ENCODE measurements at regions not wholly inside any gene's neighbourhood (a gene's known extent, or its start where the extent isn't known, plus 50 kb on each side); places are given as distances from the start of the nearest gene placed in this dataset.

- no peak for TF ChIP-seq KDM1A (CRISPR knock-in tag; IDR thresholded peaks at IDR 0.05)
- no peak for TF ChIP-seq CENPT (CRISPR knock-in tag; IDR thresholded peaks at IDR 0.05; ENCODE audit: low read depth)
- TF ChIP-seq CTCF (CRISPR knock-in tag; IDR thresholded peaks at IDR 0.05) = no peak
- TF ChIP-seq SNAPC5 (CRISPR knock-in tag; IDR thresholded peaks at IDR 0.05; ENCODE audit: borderline replicate concordance) = no peak
- no peak for TF ChIP-seq NKX3-1 (CRISPR knock-in tag; IDR thresholded peaks at IDR 0.05)
- TF ChIP-seq ATF2 (CRISPR knock-in tag; IDR thresholded peaks at IDR 0.05) = no peak
- TF ChIP-seq PHB2 (IDR thresholded peaks at IDR 0.05; ENCODE audit: partially characterized antibody) = no peak
- no peak for TF ChIP-seq ELK4 (CRISPR knock-in tag; IDR thresholded peaks at IDR 0.05; ENCODE audit: borderline replicate concordance)
- TF ChIP-seq NFE2L1 (CRISPR knock-in tag; IDR thresholded peaks at IDR 0.05; ENCODE audit: borderline replicate concordance) = no peak
Observed at GRCh38 chr16:6020162-6020985, 922.8 kb upstream of the EEF2KMT start.

Measured in HepG2 (cell line).